Panc1 (cell line): ENCODE measurements at regions not wholly inside any gene's neighbourhood (a gene's known extent, or its start where the extent isn't known, plus 50 kb on each side); places are given as distances from the start of the nearest gene placed in this dataset.

Experiments used
- CTCF ChIP-seq: fragments of 450-650 bp; IDR thresholded peaks from 2 replicates; pipeline ENCODE4 v1.5.1; 2017; ENCODE audit warnings: mild to moderate bottlenecking
- POLR2AphosphoS5 ChIP-seq: IDR thresholded peaks from 2 replicates; pipeline ENCODE4 v1.6.1; 2012; ENCODE audit warnings: mild to moderate bottlenecking, low read depth, low read length, moderate library complexity
- REST ChIP-seq, 2 experiments: IDR thresholded peaks; 2 replicates each; pipeline ENCODE4 v1.6.1; 2011 to 2012; ENCODE audit warnings: low read depth in 2 of 2, control low read depth in 1 of 2, low read length in 1 of 2, mild to moderate bottlenecking in 1 of 2, moderate library complexity in 1 of 2; ENCODE audit not compliant: insufficient read depth in 1 of 2
- SIN3A ChIP-seq: IDR thresholded peaks from 2 replicates; pipeline ENCODE4 v1.6.1; 2012; ENCODE audit warnings: low read depth, mild to moderate bottlenecking, low read length, moderate library complexity, borderline replicate concordance; ENCODE audit not compliant: insufficient read depth

GRCh38 chr3:125675791-125676190, 80.5 kb upstream of the OSBPL11 start:
- TF ChIP-seq SIN3A (no peak), POLR2AphosphoS5 (no peak), REST (IDR thresholded peaks at IDR 0.05; ENCODE audit: insufficient read depth in 1 of 2, low read depth in 2 of 2, low read length in 1 of 2) (no peak), CTCF (no peak)
